K562 (cell line): ENCODE measurements at regions not wholly inside any gene's neighbourhood (a gene's known extent, or its start where the extent isn't known, plus 50 kb on each side); places are given as distances from the start of the nearest gene placed in this dataset.

ENCODE experiments used
- ATAC-seq: fragments of 200-7000 bp; cut with Tn5 transposase; 3 replicates; pipeline ENCODE4 v1.9.1; 2020; ENCODE audit warnings: moderate library complexity
- BruUV-seq: library from RNA; stranded (reverse); fragments of 400-500 nt; replicated peaks from 2 replicates; lab custom pipeline; 2021; lab: Mats Ljungman, UMichigan
- CTCF ChIA-PET: fragments of 300-600 bp; formaldehyde crosslinking; extraction: SDS; loops from one replicate; lab custom pipeline; 2021; ENCODE audit warnings: low intra/inter-chr PET ratio; lab: Yijun Ruan, JAX
- POLR2A ChIA-PET: fragments of 300-600, 350-650 bp; sonication (Branson Sonifier 250); formaldehyde crosslinking; extraction: SDS; loops from one replicate; lab custom pipeline; 2021; ENCODE audit warnings: antibody characterized with exemption, inconsistent platforms; lab: Yijun Ruan, JAX
- DNase-seq, 4 experiments: peaks; one replicate each; pipeline versions ENCODE4 v3.0.0 to v3.0.0-alpha.2; 2011 to 2018; ENCODE audit warnings: low spot score in 3 of 4, mixed read lengths in 3 of 4; ENCODE audit errors: extremely low read depth in 1 of 4
- FAIRE-seq: peaks from 2 replicates; lab custom pipeline; 2011; peaks lifted over from hg19 to GRCh38; lab: Jason Lieb, UNC
- H2AFZ ChIP-seq: 2 replicates; pipeline ENCODE4 v1.6.0; 2011; ENCODE audit warnings: low read depth, low read length, control low read depth, inconsistent platforms
- H3K27ac ChIP-seq: fragments of 200-600 bp; 3 replicates; pipeline ENCODE4 v1.8.0; 2011; ENCODE audit warnings: low read depth, mild to moderate bottlenecking, control low read depth, inconsistent platforms, low read length, moderate library complexity, mixed read lengths; ENCODE audit errors: extremely low read depth
- H3K27me3 ChIP-seq, 2 experiments: fragments of 300-600 bp in 1 of 2; 2 replicates in 1 of 2; 3 replicates in 1 of 2; pipeline versions ENCODE4 v1.6.0 to v1.8.0; 2011; ENCODE audit warnings: inconsistent platforms in 2 of 2, low read length in 2 of 2, mild to moderate bottlenecking in 1 of 2, mixed read lengths in 1 of 2, moderate library complexity in 1 of 2; ENCODE audit not compliant: control insufficient read depth in 2 of 2, insufficient read depth in 2 of 2
- H3K36me3 ChIP-seq: fragments of 300-600 bp; 3 replicates; pipeline ENCODE4 v1.8.0; 2011; ENCODE audit warnings: mild to moderate bottlenecking, low read length, inconsistent platforms; ENCODE audit not compliant: control insufficient read depth, insufficient read depth
- H3K4me1 ChIP-seq, 2 experiments: fragments of 200-600 bp in 1 of 2; replicated peaks in 1 of 2; 2 replicates in 1 of 2; 3 replicates in 1 of 2; pipeline versions ENCODE4 v1.5.1 to v1.8.0; 2011; ENCODE audit warnings: inconsistent platforms in 2 of 2, low read length in 2 of 2, mild to moderate bottlenecking in 1 of 2, mixed read lengths in 1 of 2, moderate library complexity in 1 of 2; ENCODE audit not compliant: control insufficient read depth in 2 of 2, insufficient read depth in 2 of 2
- H3K4me2 ChIP-seq: 2 replicates; pipeline ENCODE4 v1.6.1; 2011; ENCODE audit warnings: low read length, control low read depth, inconsistent platforms, mixed read lengths; ENCODE audit not compliant: insufficient read depth
- H3K4me3 ChIP-seq: fragments of 200-600 bp; sonication (generic), shearing (Covaris generic); 2 replicates; pipeline ENCODE4 v1.5.1; 2016; ENCODE audit warnings: control low read depth, inconsistent platforms
- H3K79me2 ChIP-seq: fragments of 200-600 bp; 3 replicates; pipeline ENCODE4 v1.8.0; 2011; ENCODE audit warnings: low read length, inconsistent platforms; ENCODE audit not compliant: control insufficient read depth, insufficient read depth
- H3K9ac ChIP-seq, 2 experiments: 2 replicates each; pipeline versions ENCODE4 v1.6.0 to v1.6.1; 2011; ENCODE audit warnings: low read depth in 2 of 2, low read length in 2 of 2, control low read depth in 1 of 2, inconsistent platforms in 1 of 2, mild to moderate bottlenecking in 1 of 2, mixed read lengths in 1 of 2; ENCODE audit not compliant: insufficient read depth in 1 of 2
- H3K9me1 ChIP-seq: one replicate; pipeline ENCODE4 v1.6.0; 2011; ENCODE audit warnings: inconsistent platforms, mild to moderate bottlenecking, low read length, moderate library complexity; ENCODE audit not compliant: control insufficient read depth, insufficient read depth
- H3K9me3 ChIP-seq: replicated peaks from 2 replicates; pipeline ENCODE4 v1.5.1; 2011; ENCODE audit warnings: low read depth, low read length, inconsistent platforms; ENCODE audit not compliant: control insufficient read depth, insufficient read depth
- H4K20me1 ChIP-seq: replicated peaks from 2 replicates; pipeline ENCODE4 v1.6.1; 2011; ENCODE audit warnings: low read length, inconsistent platforms, mixed read lengths; ENCODE audit not compliant: control insufficient read depth, insufficient read depth
- E2F1 ChIP-seq: sonication (generic); formaldehyde crosslinking; IDR thresholded peaks from 2 replicates; pipeline ENCODE4 v1.8.1; 2023; ENCODE audit warnings: mild to moderate bottlenecking, missing genetic modification reagents, moderate library complexity
- ELF4 ChIP-seq: fragments of 450-650 bp; formaldehyde crosslinking; IDR thresholded peaks from 2 replicates; pipeline ENCODE4 v1.4.0; 2022; ENCODE audit warnings: missing genetic modification characterization
- HNRNPK ChIP-seq: fragments of 200-400 bp; formaldehyde crosslinking; IDR thresholded peaks from one replicate; pipeline ENCODE4 v1.6.1; 2018; ENCODE audit warnings: mild to moderate bottlenecking, low read depth, low read length; ENCODE audit not compliant: poor library complexity, severe bottlenecking
- NFE2 ChIP-seq: IDR thresholded peaks from 2 replicates; pipeline ENCODE4 v1.6.1; 2014; ENCODE audit warnings: antibody characterized with exemption, low read depth
- SPI1 ChIP-seq: IDR thresholded peaks from 2 replicates; pipeline ENCODE4 v1.6.1; 2011; ENCODE audit warnings: low read depth, low read length, control low read depth, borderline replicate concordance
- ZNF79 ChIP-seq: fragments of 250-450 bp; sonication (Bioruptor Pico); IDR thresholded peaks from 2 replicates; pipeline ENCODE4 v1.4.0; 2020; ENCODE audit warnings: low read depth, mild to moderate bottlenecking, moderate library complexity
- WGBS: fragments of 100-300 bp; shearing (Covaris generic); methylation state at CpG from one replicate; pipeline ENCODE4 v1.1.6; 2016; ENCODE audit warnings: low coverage, mixed read lengths; ENCODE audit not compliant: insufficient coverage; ENCODE audit errors: missing lambda C conversion rate; 5-methylcytosine and 5-hydroxymethylcytosine counted together
- in situ Hi-C: fragments of 300-500 bp; cut with MboI; formaldehyde crosslinking; loops from 4 replicates; pipeline ENCODE4 v1.15.0; 2018; ENCODE audit warnings: inconsistent platforms, mixed read lengths
- intact Hi-C: fragments of 100-400 bp; cut with micrococcal nuclease; formaldehyde crosslinking; loops from 2 replicates; pipeline ENCODE4 v1.14.2; 2022
- TF ChIP-seq, protein P1 (sequence below), 2 experiments: fragments of 150-350 bp in 1 of 2; IDR thresholded peaks; 2 replicates each; pipeline ENCODE4 v1.6.1; 2012 to 2016; ENCODE audit warnings: low read depth in 2 of 2, low read length in 2 of 2, mild to moderate bottlenecking in 1 of 2, moderate library complexity in 1 of 2

- TF ChIP-seq E2F1: no peak
- TF ChIP-seq NFE2: no peak
- TF ChIP-seq ZNF79 (CRISPR knock-in tag): no peak
- no peak for TF ChIP-seq SPI1
These were observed 153.2 kb downstream of the C12orf75 start (continued) for GRCh38 chr12:105483691-105484090.

DNA sequence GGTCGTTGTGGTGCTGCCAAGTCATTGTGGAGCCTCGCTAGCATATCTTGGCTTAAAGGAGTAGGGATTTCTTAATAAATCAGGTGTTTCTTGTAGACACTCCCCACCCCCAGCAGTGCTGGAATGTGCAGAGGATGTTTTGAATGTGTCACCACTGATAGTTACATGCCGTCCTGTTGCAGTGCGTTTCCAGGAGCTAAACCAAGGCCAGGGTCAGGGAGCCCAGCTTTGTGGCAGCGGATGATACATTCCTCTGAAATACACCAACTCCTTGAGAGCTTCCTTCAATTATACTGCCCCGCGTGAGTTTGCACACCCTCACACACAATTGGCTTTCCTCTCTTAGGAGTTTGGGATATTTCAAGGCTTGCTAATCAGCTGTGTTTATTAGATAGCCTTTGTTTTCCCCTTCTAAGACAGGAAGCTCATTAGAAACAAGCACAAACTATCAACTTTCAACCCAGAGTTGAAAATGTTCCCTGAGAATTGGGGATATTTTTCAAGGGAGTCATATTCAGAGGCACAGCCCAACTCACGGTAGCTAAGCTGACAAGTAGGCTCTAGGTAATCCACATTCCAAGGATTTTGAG is 154.9 kb downstream of the C12orf75 start:
- ChIA-PET CTCF (no interaction called here), POLR2A (no interaction called here)
- no peak for ATAC-seq
- Histone ChIP-seq H3K9ac (no peak overlapping the region), H3K4me2 (no peak overlapping the region), H3K36me3 (no peaks in the 10 kb centered on the region), H3K4me1 (no peaks in the 10 kb centered on the region), H2AFZ (no peak overlapping the region), H3K9me1 (no peaks in the 10 kb centered on the region), H3K27ac (no peak overlapping the region), H4K20me1 (no peaks in the 10 kb centered on the region; the same call in 1 of the 2 replicates), H3K79me2 (no peaks in the 10 kb centered on the region), H3K27me3 (no peaks in the 10 kb centered on the region), H3K9me3 (no peaks in the 10 kb centered on the region), H3K4me3 (no peak overlapping the region)
- intact Hi-C loops: no loop called here
- no peak for FAIRE-seq
- WGBS: 1% methylated on average over 8 of the region's 8 CpGs
- TF ChIP-seq, protein P1, sequence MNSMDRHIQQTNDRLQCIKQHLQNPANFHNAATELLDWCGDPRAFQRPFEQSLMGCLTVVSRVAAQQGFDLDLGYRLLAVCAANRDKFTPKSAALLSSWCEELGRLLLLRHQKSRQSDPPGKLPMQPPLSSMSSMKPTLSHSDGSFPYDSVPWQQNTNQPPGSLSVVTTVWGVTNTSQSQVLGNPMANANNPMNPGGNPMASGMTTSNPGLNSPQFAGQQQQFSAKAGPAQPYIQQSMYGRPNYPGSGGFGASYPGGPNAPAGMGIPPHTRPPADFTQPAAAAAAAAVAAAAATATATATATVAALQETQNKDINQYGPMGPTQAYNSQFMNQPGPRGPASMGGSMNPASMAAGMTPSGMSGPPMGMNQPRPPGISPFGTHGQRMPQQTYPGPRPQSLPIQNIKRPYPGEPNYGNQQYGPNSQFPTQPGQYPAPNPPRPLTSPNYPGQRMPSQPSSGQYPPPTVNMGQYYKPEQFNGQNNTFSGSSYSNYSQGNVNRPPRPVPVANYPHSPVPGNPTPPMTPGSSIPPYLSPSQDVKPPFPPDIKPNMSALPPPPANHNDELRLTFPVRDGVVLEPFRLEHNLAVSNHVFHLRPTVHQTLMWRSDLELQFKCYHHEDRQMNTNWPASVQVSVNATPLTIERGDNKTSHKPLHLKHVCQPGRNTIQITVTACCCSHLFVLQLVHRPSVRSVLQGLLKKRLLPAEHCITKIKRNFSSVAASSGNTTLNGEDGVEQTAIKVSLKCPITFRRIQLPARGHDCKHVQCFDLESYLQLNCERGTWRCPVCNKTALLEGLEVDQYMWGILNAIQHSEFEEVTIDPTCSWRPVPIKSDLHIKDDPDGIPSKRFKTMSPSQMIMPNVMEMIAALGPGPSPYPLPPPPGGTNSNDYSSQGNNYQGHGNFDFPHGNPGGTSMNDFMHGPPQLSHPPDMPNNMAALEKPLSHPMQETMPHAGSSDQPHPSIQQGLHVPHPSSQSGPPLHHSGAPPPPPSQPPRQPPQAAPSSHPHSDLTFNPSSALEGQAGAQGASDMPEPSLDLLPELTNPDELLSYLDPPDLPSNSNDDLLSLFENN (IDR thresholded peaks at IDR 0.05; ENCODE audit: low read depth in 2 of 2, low read length in 2 of 2): no peak
- no peak for TF ChIP-seq HNRNPK
- no peak for TF ChIP-seq ELF4
- no TSS peak for BruUV-seq
- DNase-seq: no peak
- in situ Hi-C loops: no loop called here
